Cardiac muscle cell (in vitro differentiated cells and primary cell): ENCODE measurements at regions not wholly inside any gene's neighbourhood (a gene's known extent, or its start where the extent isn't known, plus 50 kb on each side); places are given as distances from the start of the nearest gene placed in this dataset.

Source experiments
- DNase-seq, 2 donors: peaks; one replicate each; pipeline versions ENCODE4 v3.0.0 to v3.0.0-alpha.2; 2010 to 2017; ENCODE audit warnings: low read depth in 1 of 2, low spot score in 1 of 2
- H3K27ac ChIP-seq: fragments of 200-600 bp; sonication (generic); 2 replicates; pipeline ENCODE4 v1.5.1; 2016
- H3K27me3 ChIP-seq: fragments of 200-600 bp; sonication (generic); 2 replicates; pipeline ENCODE4 v1.6.0; 2016; ENCODE audit warnings: control low read depth
- H3K36me3 ChIP-seq: fragments of 200-600 bp; sonication (generic); 2 replicates; pipeline ENCODE4 v1.5.1; 2016; ENCODE audit warnings: control low read depth
- H3K4me1 ChIP-seq: fragments of 200-600 bp; sonication (generic); 2 replicates; pipeline ENCODE4 v1.8.1; 2017; ENCODE audit warnings: low read depth, mild to moderate bottlenecking, mixed run types
- H3K4me3 ChIP-seq: fragments of 200-600 bp; sonication (generic); 2 replicates; pipeline ENCODE4 v1.5.1; 2016; ENCODE audit warnings: mild to moderate bottlenecking
- H3K9me3 ChIP-seq: fragments of 200-600 bp; sonication (generic); 2 replicates; pipeline ENCODE4 v1.5.1; 2017; ENCODE audit warnings: low read depth, mild to moderate bottlenecking, control low read depth
- CTCF ChIP-seq: IDR thresholded peaks from 2 replicates; pipeline ENCODE4 v1.5.1; 2012; ENCODE audit warnings: low read depth, mild to moderate bottlenecking, low read length

GRCh38 chr12:118874698-118875548 is 106.4 kb upstream of the SRRM4 start:
- Histone ChIP-seq H3K27ac (no peak overlapping the region), H3K4me1 (no peaks in the 10 kb centered on the region), H3K27me3 (peaks cover 6% of the 10 kb centered on the region), H3K9me3 (no peaks in the 10 kb centered on the region), H3K4me3 (no peak overlapping the region), H3K36me3 (no peaks in the 10 kb centered on the region)
- DNase-seq = peak in 1 of 2 donors; percentile 59
- no peak for TF ChIP-seq CTCF

DNA sequence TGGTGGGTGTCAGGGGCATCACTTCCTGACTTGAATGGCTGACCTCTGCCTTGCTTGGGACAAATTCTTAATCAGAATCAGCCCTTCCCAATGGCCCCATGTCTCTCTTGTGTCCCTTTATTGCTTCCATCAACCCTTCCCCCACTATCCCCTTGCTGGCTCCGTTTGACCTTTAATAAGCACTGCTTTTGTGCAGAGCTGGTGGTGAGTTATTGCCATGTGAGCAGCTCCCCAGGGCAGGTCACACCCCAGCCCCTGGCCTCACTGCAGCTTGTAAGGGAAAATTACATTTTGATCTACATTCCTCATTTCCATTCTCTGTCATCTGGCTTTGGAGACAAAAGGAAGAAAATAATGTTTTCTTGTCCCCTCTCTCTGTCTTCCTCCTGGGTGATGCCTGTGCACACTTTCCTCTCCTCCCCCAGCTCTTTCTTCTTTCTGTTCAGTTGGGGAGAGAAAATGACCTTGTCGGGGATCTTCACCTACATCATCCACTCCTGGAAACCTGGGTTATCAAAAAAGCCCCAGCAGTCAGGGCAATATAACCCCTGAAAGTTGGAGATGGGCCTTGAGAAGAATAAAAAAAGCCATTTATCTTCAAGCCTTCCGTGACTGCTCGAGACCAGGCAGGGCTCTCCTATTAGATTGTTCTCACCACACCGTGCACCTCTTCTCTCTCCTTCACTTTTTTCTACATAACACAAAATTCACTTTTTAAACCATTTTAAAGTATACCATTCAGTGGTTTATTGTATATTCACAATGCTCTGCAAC is 100.4 kb upstream of the SRRM4 start:
- Histone ChIP-seq H3K4me1 (no peaks in the 10 kb centered on the region), H3K36me3 (no peaks in the 10 kb centered on the region), H3K4me3 (no peak overlapping the region), H3K9me3 (no peaks in the 10 kb centered on the region), H3K27me3 (no peaks in the 10 kb centered on the region), H3K27ac (no peak overlapping the region)
- DNase-seq = no peak
- TF ChIP-seq CTCF = no peak

GRCh38 chr12:118884226-118884625 is 97.1 kb upstream of the SRRM4 start:
- no peak overlapping the region for H3K27ac ChIP-seq
- H3K4me3 ChIP-seq = no peak overlapping the region
- no peaks in the 10 kb centered on the region for H3K9me3 ChIP-seq
- TF ChIP-seq CTCF = no peak
- no peaks in the 10 kb centered on the region for H3K4me1 ChIP-seq
- H3K36me3 ChIP-seq = no peaks in the 10 kb centered on the region
- no peaks in the 10 kb centered on the region for H3K27me3 ChIP-seq
- no peak for DNase-seq

DNA sequence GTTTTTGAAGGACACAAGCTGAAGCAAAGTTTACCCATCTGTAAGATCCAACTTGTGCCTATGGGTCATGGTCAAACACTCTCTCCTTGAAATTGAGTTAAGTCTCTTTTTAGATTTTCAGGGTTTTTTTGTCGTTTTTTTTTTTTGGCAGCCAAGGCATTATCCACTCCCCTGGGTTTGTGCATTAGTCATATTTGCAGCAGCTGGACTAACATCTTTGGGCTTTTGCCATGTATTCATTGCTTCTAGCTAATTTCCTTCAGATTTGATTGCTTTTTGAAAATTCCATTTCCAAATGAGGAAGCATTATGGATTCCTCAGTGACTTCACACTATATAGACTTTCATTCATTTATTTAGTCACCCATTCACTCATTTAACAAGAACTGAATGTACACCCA is 80.3 kb upstream of the SRRM4 start:
- DNase-seq = no peak
- H3K4me3 ChIP-seq = no peak overlapping the region
- no peak overlapping the region for H3K27ac ChIP-seq
- no peaks in the 10 kb centered on the region for H3K4me1 ChIP-seq
- TF ChIP-seq CTCF = no peak
- H3K36me3 ChIP-seq = no peaks in the 10 kb centered on the region
- peaks cover 12% of the 10 kb centered on the region for H3K27me3 ChIP-seq
- no peaks in the 10 kb centered on the region for H3K9me3 ChIP-seq

DNA sequence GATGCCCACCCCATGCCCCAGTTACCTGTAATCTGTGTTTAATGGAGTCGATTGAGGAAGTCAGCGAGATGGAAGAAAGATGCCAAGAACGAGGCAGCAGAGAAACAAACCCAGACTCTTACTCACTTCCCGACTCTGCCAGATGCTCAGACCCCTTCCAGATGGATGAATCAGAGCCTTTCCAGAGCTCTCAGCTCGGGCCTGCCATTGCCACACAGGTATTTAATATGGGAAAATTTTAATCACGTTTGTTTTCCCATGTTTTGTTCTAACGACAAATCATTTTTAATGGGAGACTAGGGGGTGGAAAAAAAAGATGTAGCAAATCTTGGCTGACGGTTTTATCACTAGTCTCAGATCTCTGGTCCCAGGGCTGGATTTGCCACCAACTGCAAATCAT is 72.5 kb upstream of the SRRM4 start:
- H3K27ac ChIP-seq = no peak overlapping the region
- H3K9me3 ChIP-seq = no peaks in the 10 kb centered on the region
- no peak for DNase-seq
- H3K36me3 ChIP-seq = no peaks in the 10 kb centered on the region
- H3K27me3 ChIP-seq = peaks cover 6% of the 10 kb centered on the region
- no peak for TF ChIP-seq CTCF
- H3K4me1 ChIP-seq = no peaks in the 10 kb centered on the region
- H3K4me3 ChIP-seq = no peak overlapping the region
